GM18505 (cell line): ENCODE measurements at regions not wholly inside any gene's neighbourhood (a gene's known extent, or its start where the extent isn't known, plus 50 kb on each side); places are given as distances from the start of the nearest gene placed in this dataset.

Experiments
- ATAC-seq: cut with Tn5 transposase; IDR thresholded peaks from one replicate; pipeline ENCODE4 v1.9.1; 2021; ENCODE audit not compliant: unreplicated experiment
- POLR2A ChIP-seq: IDR thresholded peaks from 4 replicates; pipeline ENCODE4 v1.6.1; 2011; ENCODE audit warnings: borderline replicate concordance; ENCODE audit not compliant: insufficient read depth, insufficient read length; ENCODE audit errors: extremely low read depth

- ATAC-seq: no peak
- no peak for TF ChIP-seq POLR2A
Measured at GRCh38 chr9:29637471-29638237, 2064.4 kb upstream of the C9orf72 start.

- ATAC-seq: no peak
- no peak for TF ChIP-seq POLR2A
Measured at GRCh38 chr9:29640507-29640906, 2067.2 kb upstream of the C9orf72 start.

- no peak for TF ChIP-seq POLR2A
Measured at GRCh38 chr9:29644514-29644913, 2071.2 kb upstream of the C9orf72 start.

GRCh38 chr9:29647451-29647850 is 2074.2 kb upstream of the C9orf72 start:
- no peak for ATAC-seq
- no peak for TF ChIP-seq POLR2A

More at GRCh38 chr9:29644514-29644913, 2071.2 kb upstream of the C9orf72 start:
- no peak for ATAC-seq

GRCh38 chr9:29648132-29648531 is 2074.9 kb upstream of the C9orf72 start:
- no peak for ATAC-seq
- TF ChIP-seq POLR2A: no peak

GRCh38 chr9:29648601-29649000 is 2075.3 kb upstream of the C9orf72 start:
- TF ChIP-seq POLR2A: no peak
- no peak for ATAC-seq

- TF ChIP-seq POLR2A: no peak
- ATAC-seq: no peak
Measured at GRCh38 chr9:29656641-29657406, 2083.5 kb upstream of the C9orf72 start.

GRCh38 chr9:29657821-29658220 is 2084.5 kb upstream of the C9orf72 start:
- no peak for TF ChIP-seq POLR2A
- no peak for ATAC-seq

GRCh38 chr9:29659014-29659413 is 2085.7 kb upstream of the C9orf72 start:
- TF ChIP-seq POLR2A: no peak
- ATAC-seq: no peak

- no peak for TF ChIP-seq POLR2A
- no peak for ATAC-seq
Measured at GRCh38 chr9:29659736-29660135, 2086.5 kb upstream of the C9orf72 start.

- no peak for TF ChIP-seq POLR2A
- no peak for ATAC-seq
Measured at GRCh38 chr9:29668732-29669131, 2095.5 kb upstream of the C9orf72 start.

GRCh38 chr9:29669613-29670012 is 2096.3 kb upstream of the C9orf72 start:
- no peak for ATAC-seq
- TF ChIP-seq POLR2A: no peak

GRCh38 chr9:29685531-29685930 is 2112.2 kb upstream of the C9orf72 start:
- no peak for TF ChIP-seq POLR2A
- no peak for ATAC-seq

GRCh38 chr9:29691145-29691544 is 2117.9 kb upstream of the C9orf72 start:
- TF ChIP-seq POLR2A: no peak
- ATAC-seq: no peak
